Stimulated activated CD8-positive, alpha-beta memory T cell treated with anti-CD3 and anti-CD28 coated beads, Interleukin-12 subunit alpha, Interleukin-12 subunit beta, amount 100 ng/mL, for 1 hour (primary cell): ENCODE measurements at regions not wholly inside any gene's neighbourhood (a gene's known extent, or its start where the extent isn't known, plus 50 kb on each side); places are given as distances from the start of the nearest gene placed in this dataset.

Experiments
- DNase-seq: peaks from one replicate; pipeline ENCODE4 v3.0.0-alpha.2; 2020; ENCODE audit warnings: low read depth

- no peak for DNase-seq
These were observed 138.9 kb downstream of the TOMM20 start for GRCh38 chr1:234989479-234990327.

- no peak for DNase-seq
These were observed 139.6 kb downstream of the TOMM20 start for GRCh38 chr1:234989019-234989418.

- DNase-seq: no peak
These were observed 140.1 kb downstream of the TOMM20 start for GRCh38 chr1:234988536-234988935.

GRCh38 chr1:234988155-234988517, 140.5 kb downstream of the TOMM20 start:
- no peak for DNase-seq

GRCh38 chr1:234987415-234988154, 141.1 kb downstream of the TOMM20 start:
- DNase-seq: no peak

GRCh38 chr1:234986750-234987414, 141.8 kb downstream of the TOMM20 start:
- no peak for DNase-seq

- DNase-seq: no peak
These were observed 142.9 kb downstream of the TOMM20 start for GRCh38 chr1:234985516-234986294.

- DNase-seq: no peak
These were observed 143.6 kb downstream of the TOMM20 start for GRCh38 chr1:234985007-234985370.

GRCh38 chr1:234983564-234984238, 144.9 kb downstream of the TOMM20 start:
- DNase-seq: no peak

GRCh38 chr1:234981758-234982157, 146.9 kb downstream of the TOMM20 start:
- DNase-seq: no peak

- DNase-seq: peak; percentile 49
These were observed 147.8 kb downstream of the TOMM20 start for GRCh38 chr1:234980645-234981396.

- DNase-seq: no peak
These were observed 148.4 kb downstream of the TOMM20 start for GRCh38 chr1:234980291-234980644.

GRCh38 chr1:234979296-234980279, 149.0 kb downstream of the TOMM20 start:
- no peak for DNase-seq

- DNase-seq: peak; percentile 27
These were observed 150.0 kb downstream of the TOMM20 start for GRCh38 chr1:234978397-234979295.

GRCh38 chr1:234977875-234978396, 150.7 kb downstream of the TOMM20 start:
- DNase-seq: no peak

GRCh38 chr1:234976861-234977680, 151.6 kb downstream of the TOMM20 start:
- DNase-seq: no peak
